H1 (cell line): ENCODE measurements at regions not wholly inside any gene's neighbourhood (a gene's known extent, or its start where the extent isn't known, plus 50 kb on each side); places are given as distances from the start of the nearest gene placed in this dataset.

Experiments used
- CTCF ChIA-PET: fragments of 300-600 bp; sonication (Branson Sonifier 250); formaldehyde crosslinking; loops from one replicate; lab custom pipeline; 2021; ENCODE audit not compliant: partially characterized antibody; lab: Charles Lee
- POLR2A ChIA-PET: fragments of 300-600 bp; sonication (Branson Sonifier 250); formaldehyde crosslinking; loops from one replicate; lab custom pipeline; 2021; ENCODE audit warnings: inconsistent platforms; ENCODE audit not compliant: partially characterized antibody; lab: Charles Lee
- DNase-seq, 2 experiments: peaks; one replicate each; pipeline versions ENCODE4 v3.0.0 to v3.0.0-alpha.2; 2010 to 2022; ENCODE audit warnings: low spot score in 2 of 2, low read depth in 1 of 2, mixed read lengths in 1 of 2
- FAIRE-seq: peaks from 2 replicates; lab custom pipeline; 2011; peaks lifted over from hg19 to GRCh38; lab: Jason Lieb, UNC
- H2AFZ ChIP-seq: 2 replicates; pipeline ENCODE4 v1.8.1; 2012; ENCODE audit warnings: low read length, inconsistent platforms
- H2AK5ac ChIP-seq: 2 replicates; pipeline ENCODE4 v1.6.1; 2013; ENCODE audit warnings: low read depth, low read length
- H2BK120ac ChIP-seq: replicated peaks from 2 replicates; pipeline ENCODE3; 2013; ENCODE audit warnings: low read depth, low read length, inconsistent platforms
- H2BK12ac ChIP-seq: 2 replicates; pipeline ENCODE4 v1.6.1; 2013; ENCODE audit warnings: low read depth, low read length
- H2BK15ac ChIP-seq: 2 replicates; pipeline ENCODE4 v1.6.1; 2013; ENCODE audit warnings: low read length
- H2BK20ac ChIP-seq: 2 replicates; pipeline ENCODE4 v1.6.1; 2013; ENCODE audit warnings: low read length
- H2BK5ac ChIP-seq: 2 replicates; pipeline ENCODE4 v1.6.1; 2013; ENCODE audit warnings: low read depth, low read length
- H3K14ac ChIP-seq: 2 replicates; pipeline ENCODE4 v1.6.1; 2013; ENCODE audit warnings: inconsistent platforms; ENCODE audit not compliant: insufficient read length
- H3K18ac ChIP-seq: 2 replicates; pipeline ENCODE4 v1.6.1; 2013; ENCODE audit warnings: low read length; ENCODE audit errors: extremely low read depth
- H3K23ac ChIP-seq: 2 replicates; pipeline ENCODE4 v1.6.1; 2013; ENCODE audit warnings: inconsistent platforms; ENCODE audit not compliant: insufficient read length
- H3K23me2 ChIP-seq: 2 replicates; pipeline ENCODE4 v1.6.1; 2013; ENCODE audit warnings: low read depth, low read length
- H3K27ac ChIP-seq: 2 replicates; pipeline ENCODE4 v1.6.1; 2011; ENCODE audit warnings: low read depth, low read length, inconsistent platforms
- H3K27me3 ChIP-seq, 4 experiments: replicated peaks in 1 of 4; 1 replicate in 1 of 4; 2 replicates in 3 of 4; pipeline versions ENCODE4 v1.6.1 to v1.8.1; 2011 to 2013; ENCODE audit warnings: low read length in 3 of 4, mild to moderate bottlenecking in 3 of 4, inconsistent platforms in 2 of 4, mixed read lengths in 2 of 4, moderate library complexity in 1 of 4; ENCODE audit not compliant: control insufficient read depth in 3 of 4, insufficient read depth in 3 of 4; ENCODE audit errors: extremely low read depth in 1 of 4
- H3K36me3 ChIP-seq, 4 experiments: 2 replicates each; pipeline versions ENCODE4 v1.6.1 to v1.8.1; 2011 to 2013; ENCODE audit warnings: mild to moderate bottlenecking in 4 of 4, low read length in 3 of 4, moderate library complexity in 2 of 4, control low read depth in 1 of 4, inconsistent platforms in 1 of 4; ENCODE audit not compliant: insufficient read depth in 4 of 4, control insufficient read depth in 2 of 4
- H3K4ac ChIP-seq: replicated peaks from 2 replicates; pipeline ENCODE3; 2013; ENCODE audit warnings: low read length, low read depth, mixed read lengths, inconsistent platforms; ENCODE audit not compliant: insufficient read length
- H3K4me1 ChIP-seq, 4 experiments: replicated peaks in 1 of 4; 1 replicate in 1 of 4; 2 replicates in 3 of 4; pipeline versions ENCODE4 v1.6.1 to v1.8.1; 2011 to 2013; ENCODE audit warnings: low read length in 3 of 4, inconsistent platforms in 2 of 4, mixed read lengths in 1 of 4; ENCODE audit not compliant: insufficient read depth in 4 of 4, control insufficient read depth in 3 of 4
- H3K4me2 ChIP-seq, 2 experiments: 2 replicates each; pipeline versions ENCODE4 v1.6.1 to v1.8.1; 2011 to 2013; ENCODE audit warnings: low read depth in 2 of 2, low read length in 2 of 2, control low read depth in 1 of 2, inconsistent platforms in 1 of 2, mild to moderate bottlenecking in 1 of 2; ENCODE audit not compliant: insufficient read depth in 1 of 2
- H3K4me3 ChIP-seq, 4 experiments: fragments of 200-600, 300-600 bp in 1 of 4; sonication (generic), shearing (Covaris generic), sonication (Bioruptor Twin) in 1 of 4; 2 replicates each; pipeline versions ENCODE4 v1.5.1 to v1.8.1; 2011 to 2016; ENCODE audit warnings: low read length in 4 of 4, low read depth in 3 of 4, control low read depth in 2 of 4, inconsistent platforms in 2 of 4, mild to moderate bottlenecking in 2 of 4, mixed read lengths in 1 of 4, moderate library complexity in 1 of 4; ENCODE audit not compliant: insufficient read depth in 2 of 4; ENCODE audit errors: extremely low read depth in 1 of 4
- H3K56ac ChIP-seq: replicated peaks from 2 replicates; pipeline ENCODE3; 2013; ENCODE audit warnings: low read depth, mild to moderate bottlenecking, mixed read lengths, low read length, inconsistent platforms; ENCODE audit not compliant: insufficient read length
- H3K79me1 ChIP-seq: 2 replicates; pipeline ENCODE4 v1.6.1; 2013; ENCODE audit warnings: low read depth, low read length, control low read depth
- H3K79me2 ChIP-seq, 2 experiments: 2 replicates each; pipeline versions ENCODE4 v1.6.1 to v1.8.1; 2012 to 2013; ENCODE audit warnings: low read length in 2 of 2, mild to moderate bottlenecking in 2 of 2, inconsistent platforms in 1 of 2; ENCODE audit not compliant: insufficient read depth in 2 of 2, control insufficient read depth in 1 of 2
- H3K9ac ChIP-seq, 4 experiments: replicated peaks in 1 of 4; 1 replicate in 1 of 4; 2 replicates in 3 of 4; pipeline versions ENCODE4 v1.6.1 to v1.8.1; 2011 to 2013; ENCODE audit warnings: low read depth in 3 of 4, low read length in 3 of 4, control low read depth in 2 of 4, mild to moderate bottlenecking in 2 of 4, moderate library complexity in 2 of 4, inconsistent platforms in 1 of 4; ENCODE audit errors: extremely low read depth in 1 of 4
- H3K9me3 ChIP-seq, 2 experiments: 2 replicates each; pipeline versions ENCODE4 v1.6.1 to v1.8.1; 2012 to 2013; ENCODE audit warnings: mild to moderate bottlenecking in 2 of 2, moderate library complexity in 2 of 2, control low read depth in 1 of 2, inconsistent platforms in 1 of 2, low read depth in 1 of 2, low read length in 1 of 2, mixed read lengths in 1 of 2; ENCODE audit not compliant: insufficient read depth in 2 of 2
- H4K20me1 ChIP-seq, 2 experiments: replicated peaks in 1 of 2; 2 replicates each; pipeline versions ENCODE3 to v1.8.1; 2011 to 2013; ENCODE audit warnings: inconsistent platforms in 2 of 2, low read length in 2 of 2, mild to moderate bottlenecking in 1 of 2; ENCODE audit not compliant: insufficient read depth in 2 of 2, control insufficient read depth in 1 of 2
- H4K5ac ChIP-seq: 2 replicates; pipeline ENCODE4 v1.6.1; 2013; ENCODE audit warnings: low read length, low read depth, mixed read lengths, inconsistent platforms; ENCODE audit not compliant: insufficient read length
- H4K8ac ChIP-seq: 2 replicates; pipeline ENCODE4 v1.8.0; 2013; ENCODE audit warnings: mild to moderate bottlenecking, moderate library complexity, low read length, inconsistent platforms; ENCODE audit not compliant: insufficient read depth; ENCODE audit errors: extremely low read depth
- H4K91ac ChIP-seq: replicated peaks from 2 replicates; pipeline ENCODE3; 2013; ENCODE audit warnings: low read length, mixed read lengths, inconsistent platforms; ENCODE audit not compliant: insufficient read length
- CEBPB ChIP-seq: IDR thresholded peaks from 2 replicates; pipeline ENCODE4 v1.6.1; 2012; ENCODE audit warnings: low read depth, low read length
- RFX5 ChIP-seq: IDR thresholded peaks from 2 replicates; pipeline ENCODE4 v1.6.1; 2011; ENCODE audit warnings: low read depth, low read length, improper control_type of control experiment, borderline replicate concordance
- WGBS, 2 experiments: shearing (Covaris generic) in 1 of 2; methylation state at CpG; one replicate each; pipeline versions ENCODE4 v1.1.6 to v1.1.7; 2013 to 2015; ENCODE audit warnings: low lambda C conversion rate in 2 of 2, mixed read lengths in 2 of 2, inconsistent platforms in 1 of 2, low coverage in 1 of 2, missing lambda C conversion rate in 1 of 2; ENCODE audit not compliant: insufficient replicate concordance in 2 of 2, insufficient coverage in 1 of 2, insufficient read length in 1 of 2; ENCODE audit errors: extremely low coverage in 1 of 2, missing lambda C conversion rate in 1 of 2; 5-methylcytosine and 5-hydroxymethylcytosine counted together

- Histone ChIP-seq H2AFZ (no peak overlapping the region), H3K9me3 (no peaks in the 10 kb centered on the region), H2BK12ac (no peak overlapping the region), H3K4me2 (no peak overlapping the region), H4K91ac (no peak overlapping the region), H3K4me1 (no peaks in the 10 kb centered on the region), H3K27ac (no peak overlapping the region), H3K18ac (no peak overlapping the region), H3K14ac (no peak overlapping the region), H4K20me1 (no peaks in the 10 kb centered on the region), H2AK5ac (no peak overlapping the region), H3K23me2 (no peaks in the 10 kb centered on the region), H3K79me1 (no peaks in the 10 kb centered on the region), H3K4ac (no peak overlapping the region), H3K9ac (no peak overlapping the region), H2BK15ac (no peak overlapping the region), H3K23ac (no peak overlapping the region), H3K4me3 (no peak overlapping the region), H4K8ac (no peak overlapping the region), H3K79me2 (no peaks in the 10 kb centered on the region), H3K36me3 (no peaks in the 10 kb centered on the region), H2BK5ac (no peak overlapping the region), H4K5ac (no peak overlapping the region), H3K27me3 (no peaks in the 10 kb centered on the region), H2BK120ac (no peak overlapping the region), H2BK20ac (no peak overlapping the region), H3K56ac (no peak overlapping the region)
- FAIRE-seq: no peak
- 67% methylated on average over 1 of the region's 1 CpG; no CpG with 5 or more reads in 1 of the 2 experiments for WGBS, 2 experiments
- DNase-seq: no peak
- ChIA-PET POLR2A (interaction anchor here (0.7 kb wide), 1 partner anchor 9 kb away, joined by 3 read pairs; no protein-coding TSS in a partner anchor), CTCF (interaction anchor here (1.6 kb wide), 1 partner anchor 398 kb away, joined by 4 read pairs; no protein-coding TSS in a partner anchor)
- TF ChIP-seq CEBPB: 0 out of 2 replicates have a peak, but pooled peaks have one; percentile 41
- no peak for TF ChIP-seq RFX5
Measured at GRCh38 chr5:111929867-111930266, 172.9 kb upstream of the NREP start.
